SK-N-SH treated with all-trans-retinoic acid at 6 μM for 48 hours (cell line): ENCODE measurements at regions not wholly inside any gene's neighbourhood (a gene's known extent, or its start where the extent isn't known, plus 50 kb on each side); places are given as distances from the start of the nearest gene placed in this dataset.

Experiments used
- ATAC-seq: fragments of 200-7000 bp; cut with Tn5 transposase; 3 replicates; pipeline ENCODE4 v1.9.1; 2020; ENCODE audit warnings: mild to moderate bottlenecking, moderate library complexity
- ARNTL ChIP-seq: fragments of 450-650 bp; formaldehyde crosslinking; IDR thresholded peaks from 2 replicates; pipeline ENCODE4 v1.5.0; 2020; ENCODE audit warnings: low read depth, mild to moderate bottlenecking, moderate library complexity, borderline replicate concordance
- BACH2 ChIP-seq: fragments of 250-450 bp; sonication (Bioruptor Pico); IDR thresholded peaks from 2 replicates; pipeline ENCODE4 v1.9.0; 2021; ENCODE audit warnings: mild to moderate bottlenecking, borderline replicate concordance
- CSDC2 ChIP-seq: fragments of 250-450 bp; sonication (Bioruptor Pico); IDR thresholded peaks from 2 replicates; pipeline ENCODE4 v1.5.0; 2020; ENCODE audit warnings: mild to moderate bottlenecking, moderate library complexity
- ESRRG ChIP-seq: fragments of 250-450 bp; sonication (Bioruptor Pico); IDR thresholded peaks from 2 replicates; pipeline ENCODE4 v1.6.1; 2021; ENCODE audit warnings: mild to moderate bottlenecking
- GLIS3 ChIP-seq: fragments of 250-450 bp; sonication (Bioruptor Pico); IDR thresholded peaks from 2 replicates; pipeline ENCODE4 v1.5.0; 2020; ENCODE audit warnings: mild to moderate bottlenecking, moderate library complexity
- OSR1 ChIP-seq: fragments of 250-450 bp; sonication (Bioruptor Pico); IDR thresholded peaks from 2 replicates; pipeline ENCODE4 v1.8.0; 2022; ENCODE audit warnings: moderate library complexity, mild to moderate bottlenecking, inconsistent platforms
- PPARA ChIP-seq: fragments of 250-450 bp; sonication (Bioruptor Pico); IDR thresholded peaks from 2 replicates; pipeline ENCODE4 v1.5.0; 2020; ENCODE audit warnings: mild to moderate bottlenecking, borderline replicate concordance
- RARB ChIP-seq: fragments of 250-450 bp; sonication (Bioruptor Pico); IDR thresholded peaks from 2 replicates; pipeline ENCODE4 v1.8.0; 2021; ENCODE audit warnings: mild to moderate bottlenecking, moderate library complexity
- SNAI2 ChIP-seq: fragments of 250-450 bp; sonication (Bioruptor Pico); IDR thresholded peaks from 2 replicates; pipeline ENCODE4 v1.5.0; 2020; ENCODE audit warnings: mild to moderate bottlenecking, moderate library complexity
- TCF4 ChIP-seq: fragments of 250-450 bp; sonication (Bioruptor Pico); IDR thresholded peaks from 2 replicates; pipeline ENCODE4 v1.8.0; 2021; ENCODE audit warnings: mild to moderate bottlenecking, moderate library complexity, borderline replicate concordance
- ZC3H10 ChIP-seq: fragments of 250-450 bp; sonication (Bioruptor Pico); IDR thresholded peaks from 2 replicates; pipeline ENCODE4 v1.5.1; 2021; ENCODE audit warnings: mild to moderate bottlenecking, moderate library complexity
- ZFP3 ChIP-seq: fragments of 250-450 bp; sonication (Bioruptor Pico); IDR thresholded peaks from 2 replicates; pipeline ENCODE4 v1.5.0; 2020; ENCODE audit warnings: mild to moderate bottlenecking, moderate library complexity
- ZFP30 ChIP-seq: fragments of 450-650 bp; formaldehyde crosslinking; IDR thresholded peaks from 2 replicates; pipeline ENCODE4 v1.5.0; 2022; ENCODE audit warnings: mild to moderate bottlenecking, moderate library complexity
- ZNF565 ChIP-seq: fragments of 450-650 bp; formaldehyde crosslinking; conservative IDR thresholded peaks from 2 replicates; pipeline ENCODE4 v1.5.0; 2020; ENCODE audit warnings: low read depth, mild to moderate bottlenecking, moderate library complexity
- ZNF8 ChIP-seq: fragments of 450-650 bp; formaldehyde crosslinking; IDR thresholded peaks from 2 replicates; pipeline ENCODE4 v1.5.0; 2020; ENCODE audit warnings: mild to moderate bottlenecking, moderate library complexity
- TF ChIP-seq, protein P1 (sequence below): fragments of 250-450 bp; sonication (Bioruptor Pico); IDR thresholded peaks from 2 replicates; pipeline ENCODE4 v1.8.0; 2020; ENCODE audit warnings: mild to moderate bottlenecking, moderate library complexity, borderline replicate concordance
- TF ChIP-seq, protein P2 (sequence below): fragments of 250-450 bp; sonication (Bioruptor Pico); IDR thresholded peaks from 2 replicates; pipeline ENCODE4 v1.5.1; 2020; ENCODE audit warnings: low read depth, mild to moderate bottlenecking, moderate library complexity
- TF ChIP-seq, protein P3 (sequence below): fragments of 250-450 bp; sonication (Bioruptor Pico); IDR thresholded peaks from 2 replicates; pipeline ENCODE4 v1.5.1; 2021; ENCODE audit warnings: mild to moderate bottlenecking, moderate library complexity
- TF ChIP-seq, protein P4 (sequence below): fragments of 250-450 bp; sonication (Bioruptor Pico); IDR thresholded peaks from 2 replicates; pipeline ENCODE4 v1.5.0; 2020; ENCODE audit warnings: mild to moderate bottlenecking, moderate library complexity
- TF ChIP-seq, protein P5 (sequence below): fragments of 250-450 bp; sonication (Bioruptor Pico); IDR thresholded peaks from 2 replicates; pipeline ENCODE4 v1.8.0; 2021; ENCODE audit warnings: low read depth, mild to moderate bottlenecking, moderate library complexity, borderline replicate concordance

DNA sequence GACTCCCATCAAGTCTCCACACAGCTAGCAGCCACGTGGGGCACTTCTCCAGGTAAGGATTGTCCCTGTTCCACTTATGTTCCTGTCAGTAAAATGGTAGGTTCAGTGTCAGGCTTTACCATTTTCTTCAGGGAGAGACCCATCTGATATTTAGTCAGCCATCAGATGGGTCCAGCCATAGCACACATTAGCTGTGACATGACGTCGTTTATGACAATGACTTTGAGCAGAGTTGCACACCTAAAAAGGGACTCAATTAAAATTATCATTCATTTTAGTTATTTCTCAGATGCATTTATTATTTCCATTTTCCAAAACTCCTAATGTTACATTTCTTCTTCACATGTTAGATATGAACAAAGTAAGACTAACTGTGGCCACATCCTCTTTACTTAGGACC is 68.2 kb upstream of the SNRPN start (continued):
- TF ChIP-seq, protein P1, sequence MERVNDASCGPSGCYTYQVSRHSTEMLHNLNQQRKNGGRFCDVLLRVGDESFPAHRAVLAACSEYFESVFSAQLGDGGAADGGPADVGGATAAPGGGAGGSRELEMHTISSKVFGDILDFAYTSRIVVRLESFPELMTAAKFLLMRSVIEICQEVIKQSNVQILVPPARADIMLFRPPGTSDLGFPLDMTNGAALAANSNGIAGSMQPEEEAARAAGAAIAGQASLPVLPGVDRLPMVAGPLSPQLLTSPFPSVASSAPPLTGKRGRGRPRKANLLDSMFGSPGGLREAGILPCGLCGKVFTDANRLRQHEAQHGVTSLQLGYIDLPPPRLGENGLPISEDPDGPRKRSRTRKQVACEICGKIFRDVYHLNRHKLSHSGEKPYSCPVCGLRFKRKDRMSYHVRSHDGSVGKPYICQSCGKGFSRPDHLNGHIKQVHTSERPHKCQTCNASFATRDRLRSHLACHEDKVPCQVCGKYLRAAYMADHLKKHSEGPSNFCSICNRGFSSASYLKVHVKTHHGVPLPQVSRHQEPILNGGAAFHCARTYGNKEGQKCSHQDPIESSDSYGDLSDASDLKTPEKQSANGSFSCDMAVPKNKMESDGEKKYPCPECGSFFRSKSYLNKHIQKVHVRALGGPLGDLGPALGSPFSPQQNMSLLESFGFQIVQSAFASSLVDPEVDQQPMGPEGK (CRISPR knock-in tag) = no peak
- no peak for TF ChIP-seq ZFP3
- TF ChIP-seq TCF4 (CRISPR knock-in tag) = no peak
- TF ChIP-seq, all 23 proteins: peak for 0

DNA sequence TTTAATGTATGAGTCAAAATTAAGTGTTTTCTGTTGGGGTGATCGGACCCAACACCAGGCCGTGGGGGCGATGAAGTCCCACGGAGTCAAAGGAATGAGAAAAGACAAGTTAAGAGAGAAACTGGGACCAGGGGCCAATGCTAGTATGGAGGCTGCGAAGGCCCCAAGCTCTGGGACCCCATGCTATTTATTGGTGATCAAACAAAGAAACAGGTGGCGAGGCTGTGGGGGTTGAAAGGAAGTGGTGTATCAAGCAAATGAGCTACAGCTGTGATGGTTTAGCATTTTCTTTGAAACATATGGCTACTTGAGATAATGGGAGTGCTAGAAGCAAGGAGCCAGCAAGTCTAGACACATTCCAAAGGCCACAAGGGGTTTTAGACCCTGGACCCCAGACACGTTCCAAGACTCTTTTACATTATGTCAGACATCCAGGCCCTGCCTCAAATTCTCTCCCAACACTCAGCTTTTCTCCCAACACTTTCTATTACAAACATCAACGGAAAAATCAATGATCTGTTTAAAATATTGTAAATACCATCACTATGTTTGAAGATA is 56.0 kb upstream of the SNRPN start:
- TF ChIP-seq CSDC2 (CRISPR knock-in tag) (no peak), BACH2 (no peak)
- TF ChIP-seq, protein P2, sequence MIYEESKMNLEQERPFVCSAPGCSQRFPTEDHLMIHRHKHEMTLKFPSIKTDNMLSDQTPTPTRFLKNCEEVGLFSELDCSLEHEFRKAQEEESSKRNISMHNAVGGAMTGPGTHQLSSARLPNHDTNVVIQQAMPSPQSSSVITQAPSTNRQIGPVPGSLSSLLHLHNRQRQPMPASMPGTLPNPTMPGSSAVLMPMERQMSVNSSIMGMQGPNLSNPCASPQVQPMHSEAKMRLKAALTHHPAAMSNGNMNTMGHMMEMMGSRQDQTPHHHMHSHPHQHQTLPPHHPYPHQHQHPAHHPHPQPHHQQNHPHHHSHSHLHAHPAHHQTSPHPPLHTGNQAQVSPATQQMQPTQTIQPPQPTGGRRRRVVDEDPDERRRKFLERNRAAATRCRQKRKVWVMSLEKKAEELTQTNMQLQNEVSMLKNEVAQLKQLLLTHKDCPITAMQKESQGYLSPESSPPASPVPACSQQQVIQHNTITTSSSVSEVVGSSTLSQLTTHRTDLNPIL (CRISPR knock-in tag) = no peak
- ATAC-seq = no peak

DNA sequence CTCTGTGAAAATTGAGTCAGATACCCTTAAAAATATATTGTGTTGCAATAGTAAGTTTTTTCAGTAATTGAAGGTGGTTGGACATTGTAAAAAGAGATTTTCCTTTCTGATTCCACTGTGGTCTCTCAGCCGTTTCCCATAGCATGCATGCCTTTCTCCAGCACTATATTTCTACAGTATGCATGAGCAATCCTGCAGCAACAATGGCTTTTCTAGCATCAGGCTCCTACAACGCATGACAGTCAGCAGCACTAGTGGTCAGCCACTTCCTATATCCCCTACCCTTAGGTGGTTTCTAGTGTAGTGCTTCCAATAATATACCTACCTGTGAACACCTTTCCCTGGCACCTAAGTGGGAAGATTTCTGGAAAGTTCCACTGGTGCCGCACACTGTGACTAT is 55.4 kb upstream of the SNRPN start:
- ATAC-seq = no peak
- TF ChIP-seq CSDC2 (CRISPR knock-in tag) = no peak
- TF ChIP-seq ESRRG (CRISPR knock-in tag) = no peak
- TF ChIP-seq, protein P3, sequence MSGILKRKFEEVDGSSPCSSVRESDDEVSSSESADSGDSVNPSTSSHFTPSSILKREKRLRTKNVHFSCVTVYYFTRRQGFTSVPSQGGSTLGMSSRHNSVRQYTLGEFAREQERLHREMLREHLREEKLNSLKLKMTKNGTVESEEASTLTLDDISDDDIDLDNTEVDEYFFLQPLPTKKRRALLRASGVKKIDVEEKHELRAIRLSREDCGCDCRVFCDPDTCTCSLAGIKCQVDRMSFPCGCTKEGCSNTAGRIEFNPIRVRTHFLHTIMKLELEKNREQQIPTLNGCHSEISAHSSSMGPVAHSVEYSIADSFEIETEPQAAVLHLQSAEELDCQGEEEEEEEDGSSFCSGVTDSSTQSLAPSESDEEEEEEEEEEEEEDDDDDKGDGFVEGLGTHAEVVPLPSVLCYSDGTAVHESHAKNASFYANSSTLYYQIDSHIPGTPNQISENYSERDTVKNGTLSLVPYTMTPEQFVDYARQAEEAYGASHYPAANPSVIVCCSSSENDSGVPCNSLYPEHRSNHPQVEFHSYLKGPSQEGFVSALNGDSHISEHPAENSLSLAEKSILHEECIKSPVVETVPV = no peak
- no peak for TF ChIP-seq ARNTL
- TF ChIP-seq SNAI2 = no peak
- TF ChIP-seq, protein P4, sequence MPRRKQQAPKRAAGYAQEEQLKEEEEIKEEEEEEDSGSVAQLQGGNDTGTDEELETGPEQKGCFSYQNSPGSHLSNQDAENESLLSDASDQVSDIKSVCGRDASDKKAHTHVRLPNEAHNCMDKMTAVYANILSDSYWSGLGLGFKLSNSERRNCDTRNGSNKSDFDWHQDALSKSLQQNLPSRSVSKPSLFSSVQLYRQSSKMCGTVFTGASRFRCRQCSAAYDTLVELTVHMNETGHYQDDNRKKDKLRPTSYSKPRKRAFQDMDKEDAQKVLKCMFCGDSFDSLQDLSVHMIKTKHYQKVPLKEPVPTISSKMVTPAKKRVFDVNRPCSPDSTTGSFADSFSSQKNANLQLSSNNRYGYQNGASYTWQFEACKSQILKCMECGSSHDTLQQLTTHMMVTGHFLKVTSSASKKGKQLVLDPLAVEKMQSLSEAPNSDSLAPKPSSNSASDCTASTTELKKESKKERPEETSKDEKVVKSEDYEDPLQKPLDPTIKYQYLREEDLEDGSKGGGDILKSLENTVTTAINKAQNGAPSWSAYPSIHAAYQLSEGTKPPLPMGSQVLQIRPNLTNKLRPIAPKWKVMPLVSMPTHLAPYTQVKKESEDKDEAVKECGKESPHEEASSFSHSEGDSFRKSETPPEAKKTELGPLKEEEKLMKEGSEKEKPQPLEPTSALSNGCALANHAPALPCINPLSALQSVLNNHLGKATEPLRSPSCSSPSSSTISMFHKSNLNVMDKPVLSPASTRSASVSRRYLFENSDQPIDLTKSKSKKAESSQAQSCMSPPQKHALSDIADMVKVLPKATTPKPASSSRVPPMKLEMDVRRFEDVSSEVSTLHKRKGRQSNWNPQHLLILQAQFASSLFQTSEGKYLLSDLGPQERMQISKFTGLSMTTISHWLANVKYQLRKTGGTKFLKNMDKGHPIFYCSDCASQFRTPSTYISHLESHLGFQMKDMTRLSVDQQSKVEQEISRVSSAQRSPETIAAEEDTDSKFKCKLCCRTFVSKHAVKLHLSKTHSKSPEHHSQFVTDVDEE (CRISPR knock-in tag) = no peak
- TF ChIP-seq ZNF565 (CRISPR knock-in tag) = no peak

DNA sequence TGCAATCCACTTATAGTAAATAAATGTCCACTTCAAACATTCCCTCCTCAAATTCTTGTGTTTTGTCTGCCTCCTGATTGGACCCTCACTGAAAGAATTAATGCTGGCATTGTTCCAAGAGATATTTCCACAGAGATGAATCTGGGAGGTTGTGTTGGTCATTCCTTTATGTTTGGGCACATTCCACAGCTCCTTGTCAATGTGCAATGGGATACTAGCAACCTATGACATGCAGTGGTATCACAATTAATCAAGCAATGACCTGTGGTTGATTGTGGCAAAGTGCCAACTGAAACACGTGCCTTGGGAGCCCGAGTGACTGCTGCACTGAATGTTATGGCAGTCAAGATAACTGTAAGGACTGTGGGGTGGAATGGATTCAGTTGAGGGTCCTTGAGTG is 55.0 kb upstream of the SNRPN start:
- TF ChIP-seq ZFP3 (no peak), ZC3H10 (no peak), GLIS3 (CRISPR knock-in tag) (no peak), BACH2 (no peak), TCF4 (CRISPR knock-in tag) (no peak), RARB (CRISPR knock-in tag) (no peak), ZNF565 (CRISPR knock-in tag) (no peak), OSR1 (CRISPR knock-in tag) (no peak), ESRRG (CRISPR knock-in tag) (no peak), ARNTL (no peak), ZFP30 (CRISPR knock-in tag) (no peak), PPARA (CRISPR knock-in tag) (no peak), SNAI2 (no peak), ZNF8 (CRISPR knock-in tag) (no peak)
- TF ChIP-seq, protein P4 (CRISPR knock-in tag) = no peak
- TF ChIP-seq, protein P2 (CRISPR knock-in tag) = no peak
- TF ChIP-seq, protein P5, sequence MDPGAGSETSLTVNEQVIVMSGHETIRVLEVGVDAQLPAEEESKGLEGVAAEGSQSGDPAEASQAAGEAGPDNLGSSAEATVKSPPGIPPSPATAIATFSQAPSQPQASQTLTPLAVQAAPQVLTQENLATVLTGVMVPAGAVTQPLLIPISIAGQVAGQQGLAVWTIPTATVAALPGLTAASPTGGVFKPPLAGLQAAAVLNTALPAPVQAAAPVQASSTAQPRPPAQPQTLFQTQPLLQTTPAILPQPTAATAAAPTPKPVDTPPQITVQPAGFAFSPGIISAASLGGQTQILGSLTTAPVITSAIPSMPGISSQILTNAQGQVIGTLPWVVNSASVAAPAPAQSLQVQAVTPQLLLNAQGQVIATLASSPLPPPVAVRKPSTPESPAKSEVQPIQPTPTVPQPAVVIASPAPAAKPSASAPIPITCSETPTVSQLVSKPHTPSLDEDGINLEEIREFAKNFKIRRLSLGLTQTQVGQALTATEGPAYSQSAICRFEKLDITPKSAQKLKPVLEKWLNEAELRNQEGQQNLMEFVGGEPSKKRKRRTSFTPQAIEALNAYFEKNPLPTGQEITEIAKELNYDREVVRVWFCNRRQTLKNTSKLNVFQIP = no peak
- no peak for ATAC-seq
